ENCODE measurements at regions not wholly inside any gene's neighbourhood (a gene's known extent, or its start where the extent isn't known, plus 50 kb on each side); places are given as distances from the start of the nearest gene placed in this dataset.
A peak's percentile ranks its signal among the peaks of the same experiment; 100 is the strongest.

DNA sequence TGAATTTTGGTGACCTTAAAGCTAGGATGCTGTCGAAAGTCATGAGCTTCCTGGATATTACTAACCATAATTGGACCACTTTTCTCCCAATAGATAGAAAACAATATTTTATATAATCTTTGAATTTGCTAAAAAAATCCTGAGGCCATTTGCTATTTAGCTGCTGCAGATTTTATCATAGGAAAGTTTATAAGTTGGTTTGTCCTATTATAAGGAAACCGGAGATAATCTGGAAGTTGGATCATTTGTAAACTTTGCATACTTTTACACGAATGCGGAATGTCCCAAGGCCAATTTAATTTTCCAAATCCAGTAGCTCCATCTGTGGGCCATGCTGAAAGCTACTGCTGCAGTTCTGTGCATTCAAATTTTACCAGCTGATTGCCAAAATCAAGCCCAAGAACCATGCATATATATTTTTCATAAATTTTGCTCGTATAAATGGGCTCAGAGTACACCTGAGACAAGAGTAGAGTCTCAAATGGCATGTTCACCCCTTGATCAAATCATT is 378.3 kb downstream of the FAM181B start:
- FAIRE-seq (no peak), DNase-seq (ENCODE audit: insufficient read length) (no peak)
- TF ChIP-seq TAF1 (IDR thresholded peaks at IDR 0.05; ENCODE audit: borderline replicate concordance, low read depth, low read length) = no peak
- TF ChIP-seq POLR2AphosphoS5 (IDR thresholded peaks at IDR 0.05; ENCODE audit: low read depth, low read length) = no peak
- no peak for TF ChIP-seq POLR2A (IDR thresholded peaks at IDR 0.05; ENCODE audit: low read depth, low read length)

DNA sequence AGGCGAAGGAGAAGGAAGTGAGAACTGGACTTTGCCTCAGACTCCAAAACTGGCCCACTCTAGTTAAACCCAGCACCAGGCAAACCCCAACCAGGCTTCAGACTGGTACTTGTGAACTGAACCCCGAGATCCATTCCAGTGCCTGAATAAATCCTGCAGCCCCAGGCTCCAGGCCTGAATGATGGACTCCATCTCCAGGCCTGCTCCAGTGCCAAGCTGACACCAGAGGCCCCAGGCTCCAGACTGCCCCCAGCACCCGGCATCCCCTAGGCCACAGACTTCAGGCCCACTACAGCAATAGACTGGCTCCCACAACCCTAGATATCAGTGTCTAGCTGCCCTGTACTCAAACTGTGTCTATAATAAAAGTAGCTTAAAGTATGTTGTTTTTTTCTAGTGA is 406.8 kb downstream of the FAM181B start:
- DNase-seq (ENCODE audit: insufficient read length) (no peak), FAIRE-seq (no peak)
- TF ChIP-seq POLR2A (IDR thresholded peaks at IDR 0.05; ENCODE audit: low read depth, low read length) (no peak), TAF1 (IDR thresholded peaks at IDR 0.05; ENCODE audit: borderline replicate concordance, low read depth, low read length) (no peak), POLR2AphosphoS5 (IDR thresholded peaks at IDR 0.05; ENCODE audit: low read depth, low read length) (no peak)

DNA sequence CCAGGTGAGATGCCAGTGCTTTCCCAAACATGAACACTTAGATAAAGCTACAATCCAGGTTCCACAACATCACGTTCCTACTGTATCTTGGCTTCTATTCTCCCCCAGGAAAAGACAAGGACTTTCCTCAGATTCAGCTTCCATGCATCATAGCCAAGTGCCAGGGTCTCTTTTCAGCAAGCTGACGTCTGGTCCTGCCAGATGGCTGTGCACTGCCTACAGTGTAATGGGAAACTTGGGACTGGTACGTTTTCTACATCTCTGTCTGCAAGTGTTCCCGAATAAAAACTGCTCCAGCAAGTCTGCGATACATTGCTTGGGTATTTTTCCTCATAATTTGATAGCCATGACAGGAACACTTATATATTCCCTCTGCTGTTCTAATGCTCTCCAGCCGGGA is 412.5 kb downstream of the FAM181B start:
- TF ChIP-seq TAF1 (IDR thresholded peaks at IDR 0.05; ENCODE audit: borderline replicate concordance, low read depth, low read length) (no peak), POLR2AphosphoS5 (IDR thresholded peaks at IDR 0.05; ENCODE audit: low read depth, low read length) (no peak), POLR2A (IDR thresholded peaks at IDR 0.05; ENCODE audit: low read depth, low read length) (no peak)
- FAIRE-seq (no peak), DNase-seq (ENCODE audit: insufficient read length) (no peak)

DNA sequence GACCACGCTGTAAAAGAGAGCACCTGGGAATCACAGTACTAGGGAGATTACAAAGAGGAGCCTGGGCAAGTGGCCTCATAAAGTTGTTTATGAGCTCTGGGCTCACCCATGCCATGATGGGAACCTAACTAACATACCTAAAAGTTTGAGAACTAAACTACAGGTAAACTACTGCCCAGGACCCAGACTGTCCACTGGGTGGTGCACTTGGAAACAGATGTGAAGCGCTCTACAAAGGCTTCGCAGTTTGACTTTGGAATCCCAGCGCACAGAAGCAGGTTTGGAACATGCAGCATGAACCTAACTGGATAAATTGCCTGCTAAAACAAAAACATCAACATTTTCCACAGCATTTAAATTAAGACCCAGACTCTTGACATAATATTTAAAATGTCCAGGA is 418.6 kb downstream of the FAM181B start:
- TF ChIP-seq POLR2AphosphoS5 (IDR thresholded peaks at IDR 0.05; ENCODE audit: low read depth, low read length) (no peak), POLR2A (IDR thresholded peaks at IDR 0.05; ENCODE audit: low read depth, low read length) (no peak), TAF1 (IDR thresholded peaks at IDR 0.05; ENCODE audit: borderline replicate concordance, low read depth, low read length) (no peak)
- FAIRE-seq = peak; percentile 40

DNA sequence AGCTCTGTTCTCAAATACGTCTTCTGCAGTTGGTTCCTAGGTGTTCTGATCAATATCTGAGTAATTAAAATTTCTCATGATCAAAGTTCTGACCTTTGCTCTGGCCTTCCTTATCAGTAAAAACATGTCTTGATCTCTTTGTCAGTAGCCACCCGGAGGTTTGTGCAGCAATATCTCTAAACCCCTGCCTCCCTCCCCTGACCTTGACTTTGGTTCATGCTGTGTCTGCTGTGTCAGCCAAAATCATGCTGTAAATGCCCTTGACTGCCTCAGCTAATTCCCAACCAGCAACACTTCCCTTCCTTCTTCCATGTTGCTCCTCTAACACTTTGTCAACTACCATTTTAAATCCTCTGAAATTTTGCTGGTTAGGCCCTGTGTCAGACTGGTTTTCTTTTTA is 424.7 kb downstream of the FAM181B start:
- DNase-seq (ENCODE audit: insufficient read length) (no peak), FAIRE-seq (no peak)
- no peak for TF ChIP-seq POLR2AphosphoS5 (IDR thresholded peaks at IDR 0.05; ENCODE audit: low read depth, low read length)
- TF ChIP-seq POLR2A (IDR thresholded peaks at IDR 0.05; ENCODE audit: low read depth, low read length) = no peak
- TF ChIP-seq TAF1 (IDR thresholded peaks at IDR 0.05; ENCODE audit: borderline replicate concordance, low read depth, low read length) = no peak

More for the DNA sequence above, 418.6 kb downstream of the FAM181B start:
- no peak for DNase-seq (ENCODE audit: insufficient read length)

DNA sequence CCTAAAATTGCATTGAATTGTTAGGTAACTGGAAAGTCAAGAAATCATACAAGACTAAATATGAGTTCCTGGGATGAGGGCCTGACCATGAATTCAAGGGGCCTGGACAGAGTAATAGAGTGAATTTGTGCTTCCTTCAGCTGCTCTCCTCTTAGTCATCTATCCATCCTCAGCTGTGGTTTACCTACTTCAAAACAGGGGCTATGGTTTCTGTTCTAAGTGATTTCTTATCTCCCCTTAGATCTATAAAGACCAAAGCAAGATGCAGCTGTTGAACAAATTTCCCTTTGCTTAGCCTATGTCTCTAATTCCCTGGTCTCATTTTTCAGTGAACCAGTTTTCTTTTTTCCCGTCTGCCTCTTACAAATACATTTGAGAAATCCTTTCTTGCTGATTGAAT is 428.5 kb downstream of the FAM181B start:
- TF ChIP-seq POLR2A (IDR thresholded peaks at IDR 0.05; ENCODE audit: low read depth, low read length) (no peak), TAF1 (IDR thresholded peaks at IDR 0.05; ENCODE audit: borderline replicate concordance, low read depth, low read length) (no peak), POLR2AphosphoS5 (IDR thresholded peaks at IDR 0.05; ENCODE audit: low read depth, low read length) (no peak)
- DNase-seq (ENCODE audit: insufficient read length) (no peak), FAIRE-seq (no peak)

DNA sequence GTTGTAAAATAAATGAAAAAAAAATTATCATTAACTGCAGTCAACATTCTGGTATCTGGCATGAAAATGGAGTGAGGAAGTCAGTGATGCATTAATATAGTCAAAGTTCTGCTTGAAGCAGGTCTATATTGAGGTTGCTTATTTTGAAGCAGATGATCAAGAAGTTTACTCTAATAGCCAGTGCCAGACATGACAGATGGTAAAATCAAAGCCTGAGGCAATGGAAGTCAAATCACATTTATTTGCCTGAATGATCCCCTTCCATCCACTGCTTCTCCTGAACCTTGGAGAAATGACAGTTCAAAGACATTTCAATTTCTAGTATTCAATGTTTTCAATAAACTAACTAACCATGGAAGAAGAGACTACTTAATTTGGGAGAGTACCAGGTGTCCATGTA is 430.0 kb downstream of the FAM181B start:
- DNase-seq (ENCODE audit: insufficient read length) = no peak
- TF ChIP-seq TAF1 (IDR thresholded peaks at IDR 0.05; ENCODE audit: borderline replicate concordance, low read depth, low read length) (no peak), POLR2AphosphoS5 (IDR thresholded peaks at IDR 0.05; ENCODE audit: low read depth, low read length) (no peak), POLR2A (IDR thresholded peaks at IDR 0.05; ENCODE audit: low read depth, low read length) (no peak)
- FAIRE-seq = no peak

DNA sequence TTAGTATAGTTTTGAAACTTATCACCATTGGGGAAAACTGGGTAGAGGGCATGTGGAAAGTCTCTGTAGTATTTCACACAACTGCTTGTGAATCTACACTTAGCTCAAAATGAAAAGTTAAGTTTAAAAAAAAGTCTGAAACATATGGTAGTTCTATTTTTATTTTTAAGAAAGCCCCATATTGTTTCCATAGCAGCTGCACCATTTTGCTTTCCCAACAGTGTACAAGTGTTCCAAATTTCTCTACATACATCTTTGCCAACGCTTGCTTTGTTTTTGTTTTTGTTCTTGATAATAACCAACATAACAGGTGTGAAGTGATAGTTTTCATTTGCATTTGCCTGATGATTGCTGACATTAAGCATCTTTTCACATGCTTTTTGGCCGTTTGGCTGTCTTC is 445.2 kb downstream of the FAM181B start:
- no peak for FAIRE-seq
- TF ChIP-seq POLR2AphosphoS5 (IDR thresholded peaks at IDR 0.05; ENCODE audit: low read depth, low read length) (no peak), TAF1 (IDR thresholded peaks at IDR 0.05; ENCODE audit: borderline replicate concordance, low read depth, low read length) (no peak), POLR2A (IDR thresholded peaks at IDR 0.05; ENCODE audit: low read depth, low read length) (no peak)
- DNase-seq (ENCODE audit: insufficient read length) = no peak

DNA sequence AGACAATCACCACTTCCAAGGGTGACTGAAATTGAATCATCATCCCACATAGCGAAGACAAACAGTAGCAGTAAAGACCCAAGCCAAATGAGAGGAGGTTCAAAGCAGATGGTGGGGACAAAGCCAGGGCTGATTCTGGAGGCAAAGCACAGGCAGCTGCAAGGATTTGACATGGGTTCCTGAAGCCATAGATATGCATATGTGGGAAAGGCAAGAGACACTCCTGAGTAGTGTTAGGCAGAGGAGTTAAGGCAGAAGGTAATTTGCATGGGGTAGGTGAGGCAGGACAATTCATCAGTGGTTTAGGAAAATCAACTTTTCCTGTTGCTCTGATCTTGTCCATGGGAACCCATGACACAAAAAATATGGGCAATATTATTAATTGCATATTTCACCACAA is 462.8 kb downstream of the FAM181B start:
- no peak for FAIRE-seq

DNA sequence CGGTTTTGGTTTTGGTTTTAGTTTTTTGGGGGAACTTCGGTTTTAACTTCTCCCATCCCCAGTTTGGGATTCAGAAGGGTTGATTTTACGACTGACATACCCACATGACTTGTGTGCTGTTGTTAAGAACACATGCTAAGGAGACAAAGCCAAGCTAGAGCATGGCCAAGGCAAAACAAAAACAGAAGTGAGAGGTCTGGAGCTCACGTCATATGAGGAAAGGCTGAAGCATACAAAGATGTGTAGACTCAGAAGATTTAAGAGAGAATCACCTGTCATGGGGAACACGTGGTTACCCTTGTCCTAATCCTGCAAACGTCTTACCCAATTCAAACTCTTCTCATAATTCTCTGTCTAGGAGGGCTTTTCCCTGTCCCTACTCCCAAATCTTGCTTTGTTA is 465.0 kb downstream of the FAM181B start:
- DNase-seq (ENCODE audit: insufficient read length) (no peak), FAIRE-seq (no peak)
- TF ChIP-seq POLR2AphosphoS5 (IDR thresholded peaks at IDR 0.05; ENCODE audit: low read depth, low read length) (no peak), TAF1 (IDR thresholded peaks at IDR 0.05; ENCODE audit: borderline replicate concordance, low read depth, low read length) (no peak), POLR2A (IDR thresholded peaks at IDR 0.05; ENCODE audit: low read depth, low read length) (no peak)

More for the DNA sequence above, 462.8 kb downstream of the FAM181B start:
- no peak for DNase-seq (ENCODE audit: insufficient read length)
- TF ChIP-seq POLR2A (IDR thresholded peaks at IDR 0.05; ENCODE audit: low read depth, low read length) = no peak
- no peak for TF ChIP-seq POLR2AphosphoS5 (IDR thresholded peaks at IDR 0.05; ENCODE audit: low read depth, low read length)
- TF ChIP-seq TAF1 (IDR thresholded peaks at IDR 0.05; ENCODE audit: borderline replicate concordance, low read depth, low read length) = no peak

DNA sequence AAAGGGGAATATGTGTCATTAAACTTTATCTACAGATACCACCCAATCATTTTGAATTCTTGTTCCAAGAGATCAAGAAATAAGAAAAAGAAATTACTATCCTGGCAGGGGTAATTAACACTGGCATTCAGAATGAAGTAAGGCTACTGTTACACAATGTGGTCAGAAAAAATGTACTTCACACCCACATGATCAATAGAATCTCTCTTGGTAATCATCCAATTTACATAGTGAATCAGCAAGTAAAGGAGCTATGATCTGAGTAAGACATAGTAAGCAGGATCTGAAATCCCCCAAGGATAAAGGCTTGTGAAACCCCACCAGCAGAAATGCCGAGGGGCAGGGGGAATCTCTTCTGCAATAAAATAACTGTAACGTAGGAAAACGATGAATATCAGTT is 466.5 kb downstream of the FAM181B start:
- no peak for FAIRE-seq
- DNase-seq (ENCODE audit: insufficient read length) = no peak
- TF ChIP-seq POLR2AphosphoS5 (IDR thresholded peaks at IDR 0.05; ENCODE audit: low read depth, low read length) (no peak), TAF1 (IDR thresholded peaks at IDR 0.05; ENCODE audit: borderline replicate concordance, low read depth, low read length) (no peak), POLR2A (IDR thresholded peaks at IDR 0.05; ENCODE audit: low read depth, low read length) (no peak)

DNA sequence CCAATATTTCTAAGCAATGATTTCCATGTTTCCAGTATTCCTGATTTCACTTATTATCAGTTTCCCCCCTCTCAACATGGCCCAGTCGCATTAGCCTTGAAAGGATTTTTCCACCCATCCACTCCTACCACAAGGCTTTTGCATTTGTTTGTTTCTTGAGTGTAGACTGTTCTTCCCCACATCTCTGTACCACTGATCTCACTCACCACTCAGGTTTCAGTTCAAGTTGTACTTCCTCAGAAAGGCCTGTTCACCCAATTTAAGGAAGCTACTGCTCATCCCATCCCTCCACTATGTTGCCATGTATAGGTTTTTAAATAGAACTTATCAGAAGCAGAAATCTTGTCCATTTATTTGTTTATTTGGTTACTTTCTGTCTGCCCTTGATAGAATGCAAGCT is 472.3 kb downstream of the FAM181B start:
- no peak for FAIRE-seq
- no peak for DNase-seq (ENCODE audit: insufficient read length)
- TF ChIP-seq TAF1 (IDR thresholded peaks at IDR 0.05; ENCODE audit: borderline replicate concordance, low read depth, low read length) = no peak
- TF ChIP-seq POLR2AphosphoS5 (IDR thresholded peaks at IDR 0.05; ENCODE audit: low read depth, low read length) = no peak
- no peak for TF ChIP-seq POLR2A (IDR thresholded peaks at IDR 0.05; ENCODE audit: low read depth, low read length)

DNA sequence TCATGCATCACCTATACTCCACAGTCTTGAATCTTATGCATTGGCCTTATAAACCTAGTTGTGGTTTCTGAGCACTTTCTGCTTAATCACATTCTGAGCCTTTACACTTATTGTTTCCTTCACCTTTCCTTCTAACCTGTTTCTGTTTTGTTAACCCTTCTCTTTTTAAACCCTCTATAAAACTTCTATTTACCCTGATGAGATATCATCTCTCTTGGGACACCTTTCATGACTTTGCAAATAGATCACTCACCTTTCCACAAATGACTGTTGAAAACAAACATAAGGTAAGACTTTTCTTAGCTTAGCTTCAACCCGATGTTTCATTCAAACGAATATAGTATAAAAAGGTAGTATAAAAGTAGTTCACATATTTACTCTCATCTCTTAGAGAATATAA is 483.6 kb downstream of the FAM181B start:
- TF ChIP-seq TAF1 (IDR thresholded peaks at IDR 0.05; ENCODE audit: borderline replicate concordance, low read depth, low read length) (no peak), POLR2AphosphoS5 (IDR thresholded peaks at IDR 0.05; ENCODE audit: low read depth, low read length) (no peak), POLR2A (IDR thresholded peaks at IDR 0.05; ENCODE audit: low read depth, low read length) (no peak)
- no peak for FAIRE-seq

More for the DNA sequence above, 483.6 kb downstream of the FAM181B start:
- no peak for DNase-seq (ENCODE audit: insufficient read length)

All from GM12892 (cell line).